GM21390 (cell line): ENCODE measurements at regions not wholly inside any gene's neighbourhood (a gene's known extent, or its start where the extent isn't known, plus 50 kb on each side); places are given as distances from the start of the nearest gene placed in this dataset.
"Not testable (repeated sequence)": the region's sequence is repeated elsewhere in the genome, so short reads cannot be mapped to it uniquely, and the experiment has no call there.

ENCODE experiments used
- ATAC-seq: cut with Tn5 transposase; IDR thresholded peaks from one replicate; pipeline ENCODE4 v1.9.1; 2021; ENCODE audit not compliant: unreplicated experiment

GRCh38 chr7:27032839-27033238 is 63.0 kb downstream of the HOXA1 start:
- no peak for ATAC-seq

- ATAC-seq: peak; percentile 90
These were observed 64.3 kb downstream of the HOXA1 start for GRCh38 chr7:27031289-27032172.

- no peak for ATAC-seq
These were observed 65.3 kb downstream of the HOXA1 start for GRCh38 chr7:27030393-27031050.

GRCh38 chr7:27025270-27025669 is 70.5 kb downstream of the HOXA1 start:
- no peak for ATAC-seq

GRCh38 chr7:27010068-27010467 is 85.7 kb downstream of the HOXA1 start:
- no peak for ATAC-seq

- ATAC-seq: no peak
These were observed 95.3 kb downstream of the HOXA1 start for GRCh38 chr7:27000496-27000895.

GRCh38 chr7:26998284-26998683 is 97.5 kb downstream of the HOXA1 start:
- ATAC-seq: not testable (repeated sequence)

- ATAC-seq: no peak
These were observed 100.1 kb downstream of the HOXA1 start for GRCh38 chr7:26995666-26996065.

- ATAC-seq: no peak
These were observed 101.7 kb downstream of the HOXA1 start for GRCh38 chr7:26993816-26994810.

- no peak for ATAC-seq
These were observed 103.1 kb downstream of the HOXA1 start for GRCh38 chr7:26992670-26993069.

GRCh38 chr7:26991796-26992195 is 104.0 kb downstream of the HOXA1 start:
- no peak for ATAC-seq

- no peak for ATAC-seq
These were observed 105.7 kb downstream of the HOXA1 start for GRCh38 chr7:26989897-26990670.

- no peak for ATAC-seq
These were observed 106.9 kb downstream of the HOXA1 start for GRCh38 chr7:26988836-26989374.

- no peak for ATAC-seq
These were observed 108.5 kb downstream of the HOXA1 start for GRCh38 chr7:26987338-26987737.

GRCh38 chr7:26978146-26978545 is 113.8 kb upstream of the SKAP2 start:
- no peak for ATAC-seq

- ATAC-seq: no peak
These were observed 112.5 kb upstream of the SKAP2 start for GRCh38 chr7:26976840-26977239.

GRCh38 chr7:26971924-26972323 is 107.5 kb upstream of the SKAP2 start:
- ATAC-seq: not testable (repeated sequence)

- no peak for ATAC-seq
These were observed 101.3 kb upstream of the SKAP2 start for GRCh38 chr7:26965724-26966123.

GRCh38 chr7:26964156-26964808 is 99.9 kb upstream of the SKAP2 start:
- no peak for ATAC-seq

GRCh38 chr7:26959290-26959689 is 94.9 kb upstream of the SKAP2 start:
- ATAC-seq: no peak
